ENCODE measurements at regions not wholly inside any gene's neighbourhood (a gene's known extent, or its start where the extent isn't known, plus 50 kb on each side); places are given as distances from the start of the nearest gene placed in this dataset.

DNA sequence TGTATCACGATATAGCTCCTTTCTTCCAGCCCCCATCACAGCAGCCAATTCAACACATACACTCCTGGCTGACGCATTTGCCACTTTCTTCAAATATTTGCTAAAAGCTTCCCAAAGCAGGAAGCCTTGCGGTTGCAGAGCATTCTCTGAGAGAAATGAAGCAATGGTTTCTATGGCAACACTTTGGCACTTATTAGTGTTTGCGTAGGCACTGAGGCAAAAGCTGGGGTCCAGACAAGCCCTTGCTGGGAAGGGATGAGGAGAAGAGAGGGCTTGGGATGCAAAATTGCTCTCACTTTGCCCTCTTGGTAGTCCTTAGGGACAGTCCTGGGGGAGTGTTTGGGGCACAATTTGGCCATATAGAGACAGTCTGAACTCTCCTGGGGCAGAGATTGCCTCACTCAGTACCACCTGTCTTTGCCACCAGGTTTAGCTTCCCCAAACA, 55.0 kb upstream of the PAK3 start:
- peak overlapping the region; percentile 41; the same call in 1 of the 2 replicates for H3K4me2 ChIP-seq (ENCODE audit: low read depth, low read length)
- no peak overlapping the region for H3K9ac ChIP-seq (ENCODE audit: low read depth, low read length)
- no peak overlapping the region for H3K27ac ChIP-seq (ENCODE audit: insufficient read depth, low read length)
- H4K20me1 ChIP-seq (ENCODE audit: insufficient read depth, low read length), result no peaks in the 10 kb centered on the region
- H3K36me3 ChIP-seq (ENCODE audit: control insufficient read depth, insufficient read depth, low read length), result no peaks in the 10 kb centered on the region
- H2BK15ac ChIP-seq (ENCODE audit: low read depth, low read length), result no peak overlapping the region
- H3K18ac ChIP-seq (ENCODE audit: low read depth, low read length), result peak overlapping the region; percentile 21; the same call in 1 of the 2 replicates
- H4K5ac ChIP-seq (ENCODE audit: low read depth, low read length), result no peak overlapping the region
- H2BK5ac ChIP-seq (ENCODE audit: low read depth, low read length, poor library complexity, severe bottlenecking), result no peak overlapping the region
- no peak overlapping the region for H2AFZ ChIP-seq (replicated peaks; ENCODE audit: low read length, poor library complexity)
- H4K8ac ChIP-seq (ENCODE audit: low read depth in 2 of 2, low read length in 2 of 2), result no peak overlapping the region
- TF ChIP-seq USF2 (IDR thresholded peaks at IDR 0.05; ENCODE audit: low read depth, low read length) (no peak), CEBPB (IDR thresholded peaks at IDR 0.05; ENCODE audit: low read depth, low read length) (peak; percentile 87), MAZ (IDR thresholded peaks at IDR 0.05; ENCODE audit: borderline replicate concordance, low read depth, low read length) (peak; percentile 39; the same call in 1 of the 2 replicates)
- no peaks in the 10 kb centered on the region for H3K79me1 ChIP-seq (ENCODE audit: low read depth in 1 of 2, low read length in 2 of 2)
- in situ Hi-C loops (cut with MboI; ENCODE audit: low sequenced_read_pairs), result no loop called here
- DNase-seq (peak; percentile 90), ATAC-seq (ENCODE audit: low read depth) (peak; percentile 72)
- H3K23ac ChIP-seq (ENCODE audit: low read depth, low read length), result no peak overlapping the region
- H3K9me1 ChIP-seq (ENCODE audit: insufficient read depth, low read length), result no peaks in the 10 kb centered on the region
- H4K91ac ChIP-seq (ENCODE audit: insufficient read depth, low read depth, low read length), result 0 out of 2 replicates have a peak overlapping the region, but pooled peaks have one; percentile 30
- H2BK20ac ChIP-seq (ENCODE audit: low read depth, low read length), result peak overlapping the region; percentile 34; the same call in 1 of the 2 replicates
- CTCF ChIA-PET, result interaction anchor here (0.6 kb wide), 1 partner anchor 37 kb away, joined by 3 read pairs; no protein-coding TSS in a partner anchor
- H3K14ac ChIP-seq (replicated peaks; ENCODE audit: low read depth, low read length), result no peak overlapping the region
- 50% methylated on average over 1 of the region's 4 CpGs; no CpG with 5 or more reads in 1 of the 2 experiments for WGBS, 2 experiments (ENCODE audit: extremely low coverage in 2 of 2, insufficient read length in 1 of 2)
- no peak overlapping the region for H3K4me3 ChIP-seq (ENCODE audit: insufficient read depth, low read depth, low read length)
- H3K9me3 ChIP-seq (ENCODE audit: control insufficient read depth, insufficient read depth, low read length), result no peaks in the 10 kb centered on the region
- 0 out of 2 replicates have a peak overlapping the region, but pooled peaks have one; percentile 42 for H3K4ac ChIP-seq (ENCODE audit: low read depth, low read length)
- no peak overlapping the region for H3K56ac ChIP-seq (ENCODE audit: extremely low read depth, insufficient read depth, low read length)
- H3K27me3 ChIP-seq (ENCODE audit: control insufficient read depth, insufficient read depth, low read length), result peaks cover 3% of the 10 kb centered on the region
- intact Hi-C loops (cut with micrococcal nuclease), result no loop called here
- BruUV-seq (replicated peaks), result no TSS peak
- H2BK120ac ChIP-seq (ENCODE audit: low read depth, low read length), result peak overlapping the region; percentile 46
- dilution Hi-C loops (cut with HindIII; ENCODE audit: low sequenced_read_pairs, unreplicated experiment), result no loop called here
- H3K4me1 ChIP-seq (ENCODE audit: control insufficient read depth, insufficient read depth, low read length), result peaks cover 1% of the 10 kb centered on the region; the same call in 1 of the 2 replicates
- POLR2A ChIA-PET (ENCODE audit: unreplicated experiment), result no interaction called here
- no peak overlapping the region for H2AK9ac ChIP-seq (replicated peaks; ENCODE audit: low read depth, low read length, poor library complexity)
- H2AK5ac ChIP-seq (ENCODE audit: low read depth, low read length), result no peak overlapping the region
